HEK293 (cell line): ENCODE measurements at regions not wholly inside any gene's neighbourhood (a gene's known extent, or its start where the extent isn't known, plus 50 kb on each side); places are given as distances from the start of the nearest gene placed in this dataset.
"Not testable (repeated sequence)": the region's sequence is repeated elsewhere in the genome, so short reads cannot be mapped to it uniquely, and the experiment has no call there.

Source experiments
- CTCF ChIA-PET: fragments of 350-600 bp; formaldehyde crosslinking; extraction: SDS; loops from one replicate; lab custom pipeline; 2021; ENCODE audit warnings: antibody characterized with exemption; lab: Yijun Ruan, JAX
- POLR2A ChIA-PET: fragments of 300-600 bp; formaldehyde crosslinking; extraction: SDS; loops from one replicate; lab custom pipeline; 2020; ENCODE audit warnings: antibody characterized with exemption, inconsistent platforms; lab: Yijun Ruan, JAX
- H3K27ac ChIP-seq: fragments of 200-500 bp; sonication (Bioruptor generic); 2 replicates; pipeline ENCODE4 v1.5.1; 2014; ENCODE audit warnings: low read depth, low read length, control low read depth, inconsistent platforms; ENCODE audit errors: extremely low read depth
- H3K36me3 ChIP-seq, 2 experiments: fragments of 200-500 bp in 1 of 2; sonication (Bioruptor generic) in 1 of 2; 1 replicate in 1 of 2; 2 replicates in 1 of 2; pipeline ENCODE4 v1.5.1; 2014 to 2017; ENCODE audit warnings: inconsistent platforms in 2 of 2, low read length in 2 of 2; ENCODE audit not compliant: control insufficient read depth in 2 of 2, insufficient read depth in 1 of 2
- H3K4me1 ChIP-seq: fragments of 200-500 bp; sonication (Bioruptor generic); 2 replicates; pipeline ENCODE4 v1.5.1; 2014; ENCODE audit warnings: mild to moderate bottlenecking, low read length, inconsistent platforms; ENCODE audit not compliant: control insufficient read depth, insufficient read depth
- H3K4me3 ChIP-seq: 2 replicates; pipeline ENCODE4 v1.5.1; 2011; ENCODE audit warnings: low read depth, mild to moderate bottlenecking, control low read depth, low read length, moderate library complexity
- H3K9me3 ChIP-seq: fragments of 200-500 bp; sonication (Bioruptor generic); 2 replicates; pipeline ENCODE4 v1.5.1; 2014; ENCODE audit warnings: low read depth, low read length, inconsistent platforms; ENCODE audit not compliant: control insufficient read depth, insufficient read depth
- GLIS1 ChIP-seq: fragments of 450-650 bp; formaldehyde crosslinking; IDR thresholded peaks from 2 replicates; pipeline ENCODE4 v1.5.1; 2016; ENCODE audit warnings: missing biosample characterization, missing genetic modification characterization
- HOXA7 ChIP-seq: sonication (generic); formaldehyde crosslinking; IDR thresholded peaks from 2 replicates; pipeline ENCODE4 v1.8.1; 2022; ENCODE audit warnings: missing genetic modification reagents, borderline replicate concordance
- PRDM1 ChIP-seq: fragments of 450-650 bp; formaldehyde crosslinking; IDR thresholded peaks from 2 replicates; pipeline ENCODE4; 2016; ENCODE audit warnings: missing biosample characterization, missing genetic modification characterization
- SCRT1 ChIP-seq: fragments of 450-650 bp; formaldehyde crosslinking; IDR thresholded peaks from 2 replicates; pipeline ENCODE4 v1.5.1; 2016; ENCODE audit warnings: missing biosample characterization, missing genetic modification characterization, borderline replicate concordance
- WT1 ChIP-seq: fragments of 450-650 bp; formaldehyde crosslinking; IDR thresholded peaks from 2 replicates; pipeline ENCODE4 v1.5.1; 2016; ENCODE audit warnings: missing biosample characterization, missing genetic modification characterization
- ZBTB48 ChIP-seq: fragments of 450-650 bp; formaldehyde crosslinking; IDR thresholded peaks from 2 replicates; pipeline ENCODE4 v1.5.1; 2016; ENCODE audit warnings: missing biosample characterization, missing genetic modification characterization
- ZNF146 ChIP-seq: fragments of 450-650 bp; formaldehyde crosslinking; IDR thresholded peaks from 2 replicates; pipeline ENCODE4 v1.5.1; 2016; ENCODE audit warnings: missing biosample characterization, missing genetic modification characterization
- ZNF202 ChIP-seq: fragments of 450-650 bp; formaldehyde crosslinking; IDR thresholded peaks from 2 replicates; pipeline ENCODE4 v1.5.1; 2016; ENCODE audit warnings: missing biosample characterization, missing genetic modification characterization, borderline replicate concordance
- ZNF266 ChIP-seq: fragments of 450-650 bp; formaldehyde crosslinking; IDR thresholded peaks from 2 replicates; pipeline ENCODE4 v1.5.1; 2016; ENCODE audit warnings: missing biosample characterization, missing genetic modification characterization, low read depth
- ZNF394 ChIP-seq: fragments of 450-650 bp; formaldehyde crosslinking; IDR thresholded peaks from 2 replicates; pipeline ENCODE4 v1.5.1; 2016; ENCODE audit warnings: missing biosample characterization, missing genetic modification characterization, mild to moderate bottlenecking, moderate library complexity, borderline replicate concordance
- ZNF549 ChIP-seq: fragments of 450-650 bp; IDR thresholded peaks from 2 replicates; pipeline ENCODE4 v1.5.1; 2018; ENCODE audit warnings: missing biosample characterization, missing genetic modification characterization, mild to moderate bottlenecking, inconsistent platforms, moderate library complexity
- ZNF629 ChIP-seq: fragments of 450-650 bp; formaldehyde crosslinking; IDR thresholded peaks from 2 replicates; pipeline ENCODE4 v1.5.1; 2017; ENCODE audit warnings: missing biosample characterization, missing genetic modification characterization
- ZNF747 ChIP-seq: fragments of 450-650 bp; formaldehyde crosslinking; IDR thresholded peaks from 2 replicates; pipeline ENCODE4 v1.5.1; 2016; ENCODE audit warnings: missing biosample characterization, missing genetic modification characterization
- ZNF785 ChIP-seq: fragments of 450-650 bp; formaldehyde crosslinking; IDR thresholded peaks from 2 replicates; pipeline ENCODE4 v1.5.1; 2016; ENCODE audit warnings: missing biosample characterization, missing genetic modification characterization
- TF ChIP-seq, protein P1 (sequence below): fragments of 450-650 bp; formaldehyde crosslinking; IDR thresholded peaks from 2 replicates; pipeline ENCODE4 v1.5.1; 2017; ENCODE audit warnings: missing biosample characterization, missing genetic modification characterization
- TF ChIP-seq, protein P2 (sequence below): fragments of 450-650 bp; formaldehyde crosslinking; IDR thresholded peaks from 2 replicates; pipeline ENCODE4 v1.5.1; 2016; ENCODE audit warnings: missing biosample characterization, missing genetic modification characterization

DNA sequence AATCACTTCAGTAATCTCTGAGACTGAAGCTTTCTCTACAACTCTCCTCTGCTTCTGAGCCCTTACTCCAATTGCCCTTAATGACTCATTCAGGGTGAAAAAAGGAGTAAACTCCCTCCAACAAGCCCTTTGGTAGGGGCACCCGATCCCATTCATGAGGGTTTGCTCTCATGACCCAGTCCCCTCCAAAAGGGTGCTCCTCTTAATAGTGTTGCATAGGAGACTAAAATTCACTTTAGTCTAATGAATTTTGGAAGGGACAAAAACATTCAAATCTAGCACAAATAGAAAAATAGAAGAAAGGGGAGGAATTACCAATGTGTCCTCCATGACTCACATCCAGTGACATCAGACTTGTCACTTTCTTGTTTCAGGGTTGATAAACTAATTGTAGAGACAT is 66.2 kb upstream of the CCNY start:
- Histone ChIP-seq H3K36me3 (no peaks in the 10 kb centered on the region), H3K27ac (no peak overlapping the region)
- peak; percentile 46; the same call in 1 of the 2 replicates for TF ChIP-seq ZNF629
- TF ChIP-seq ZNF549 (tag by site-specific recombination) = no peak
- no peak for TF ChIP-seq ZNF266 (tag by site-specific recombination)
- TF ChIP-seq PRDM1 (tag by site-specific recombination) = peak; percentile 56; the same call in 1 of the 2 replicates
- peak; percentile 38; the same call in 1 of the 2 replicates for TF ChIP-seq ZBTB48 (tag by site-specific recombination)
- peak; percentile 61 for TF ChIP-seq WT1
- TF ChIP-seq, all 188 proteins: peak for 4
- CTCF ChIA-PET = interaction anchor here (0.7 kb wide), 1 partner anchor 30 kb away, joined by 3 read pairs; no protein-coding TSS in a partner anchor
- no peaks in the 10 kb centered on the region for H3K9me3 ChIP-seq
- H3K4me1 ChIP-seq = no peaks in the 10 kb centered on the region
- POLR2A ChIA-PET = no interaction called here
- no peak overlapping the region for H3K4me3 ChIP-seq

DNA sequence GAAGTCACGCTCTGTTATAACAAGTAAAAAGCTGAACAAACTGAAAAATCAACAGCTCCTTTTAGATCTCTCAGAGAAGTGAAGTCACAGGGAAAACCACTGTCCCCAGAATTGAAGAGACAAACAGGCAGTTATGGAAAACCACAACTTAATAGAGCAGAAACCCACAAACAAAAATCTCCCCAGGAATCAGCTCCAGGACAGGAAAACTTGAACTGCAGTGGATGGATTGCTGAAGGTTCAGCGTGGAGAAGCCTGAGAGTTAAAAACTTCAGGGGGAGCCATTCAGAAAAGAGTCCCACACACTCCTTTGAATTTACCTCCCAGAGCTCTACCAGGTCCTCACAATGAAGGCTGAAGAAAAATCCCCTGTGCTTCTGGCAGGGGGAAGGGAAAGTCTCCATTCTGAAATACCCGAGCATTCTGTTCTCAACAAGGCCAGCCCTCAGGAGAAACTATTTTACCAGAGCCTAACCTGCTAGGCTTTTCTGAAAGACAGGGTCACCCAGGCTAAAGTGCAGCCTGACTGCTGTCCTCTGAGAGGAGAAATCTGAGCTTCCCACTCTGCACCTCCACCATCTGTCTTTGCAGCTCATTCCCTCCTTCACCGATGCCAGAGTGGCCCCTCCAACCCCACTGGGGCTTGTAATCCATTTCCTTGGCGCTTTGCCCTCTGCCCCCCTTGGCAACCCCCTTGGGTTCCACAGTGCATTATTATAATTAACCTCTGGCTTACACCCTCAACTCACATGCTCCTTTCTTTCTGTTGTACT is 65.0 kb upstream of the CCNY start:
- Histone ChIP-seq H3K9me3 (no peaks in the 10 kb centered on the region), H3K4me1 (no peaks in the 10 kb centered on the region), H3K36me3 (no peaks in the 10 kb centered on the region), H3K27ac (no peak overlapping the region), H3K4me3 (no peak overlapping the region)
- ChIA-PET POLR2A (interaction anchor here (0.7 kb wide), 1 partner anchor 22 kb away, joined by 5 read pairs; no protein-coding TSS in a partner anchor), CTCF (interaction anchor here (0.6 to 1.0 kb wide), 3 partner anchors 10 to 437 kb away, joined by 3 read pairs; no protein-coding TSS in a partner anchor)
- no peak for TF ChIP-seq HOXA7 (CRISPR knock-in tag)
- TF ChIP-seq ZNF785 (tag by site-specific recombination) = no peak
- no peak for TF ChIP-seq ZNF747 (tag by site-specific recombination)
- TF ChIP-seq GLIS1 (tag by site-specific recombination) = peak; percentile 54
- no peak for TF ChIP-seq ZNF202
- no peak for TF ChIP-seq SCRT1 (tag by site-specific recombination)
- TF ChIP-seq ZNF394 (tag by site-specific recombination) = no peak
- TF ChIP-seq, all 188 proteins: peak for 1

DNA sequence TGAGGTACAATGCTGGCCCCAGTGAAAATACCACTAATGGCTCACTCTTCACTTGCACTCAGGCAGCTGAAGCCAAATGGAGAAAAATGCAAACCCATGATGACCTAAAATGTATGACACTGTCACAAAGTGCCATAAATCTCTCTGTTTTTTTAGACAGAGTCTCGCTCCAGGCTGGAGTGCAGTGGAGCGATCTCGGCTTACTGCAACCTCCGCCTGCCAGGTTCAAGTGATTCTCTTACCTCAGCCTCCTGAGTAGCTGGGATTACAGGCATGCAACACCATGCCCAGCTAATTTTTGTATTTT is 64.5 kb upstream of the CCNY start:
- H3K27ac ChIP-seq, H3K9me3 ChIP-seq, CTCF ChIA-PET, H3K4me3 ChIP-seq, H3K36me3 ChIP-seq, H3K4me1 ChIP-seq: not testable (repeated sequence)
- POLR2A ChIA-PET = interaction anchor here (0.7 kb wide), 1 partner anchor 21 kb away, joined by 5 read pairs; no protein-coding TSS in a partner anchor
- TF ChIP-seq, protein P1, sequence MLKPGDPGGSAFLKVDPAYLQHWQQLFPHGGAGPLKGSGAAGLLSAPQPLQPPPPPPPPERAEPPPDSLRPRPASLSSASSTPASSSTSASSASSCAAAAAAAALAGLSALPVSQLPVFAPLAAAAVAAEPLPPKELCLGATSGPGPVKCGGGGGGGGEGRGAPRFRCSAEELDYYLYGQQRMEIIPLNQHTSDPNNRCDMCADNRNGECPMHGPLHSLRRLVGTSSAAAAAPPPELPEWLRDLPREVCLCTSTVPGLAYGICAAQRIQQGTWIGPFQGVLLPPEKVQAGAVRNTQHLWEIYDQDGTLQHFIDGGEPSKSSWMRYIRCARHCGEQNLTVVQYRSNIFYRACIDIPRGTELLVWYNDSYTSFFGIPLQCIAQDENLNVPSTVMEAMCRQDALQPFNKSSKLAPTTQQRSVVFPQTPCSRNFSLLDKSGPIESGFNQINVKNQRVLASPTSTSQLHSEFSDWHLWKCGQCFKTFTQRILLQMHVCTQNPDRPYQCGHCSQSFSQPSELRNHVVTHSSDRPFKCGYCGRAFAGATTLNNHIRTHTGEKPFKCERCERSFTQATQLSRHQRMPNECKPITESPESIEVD = 0 out of 2 replicates have a peak, but pooled peaks have one; percentile 24

DNA sequence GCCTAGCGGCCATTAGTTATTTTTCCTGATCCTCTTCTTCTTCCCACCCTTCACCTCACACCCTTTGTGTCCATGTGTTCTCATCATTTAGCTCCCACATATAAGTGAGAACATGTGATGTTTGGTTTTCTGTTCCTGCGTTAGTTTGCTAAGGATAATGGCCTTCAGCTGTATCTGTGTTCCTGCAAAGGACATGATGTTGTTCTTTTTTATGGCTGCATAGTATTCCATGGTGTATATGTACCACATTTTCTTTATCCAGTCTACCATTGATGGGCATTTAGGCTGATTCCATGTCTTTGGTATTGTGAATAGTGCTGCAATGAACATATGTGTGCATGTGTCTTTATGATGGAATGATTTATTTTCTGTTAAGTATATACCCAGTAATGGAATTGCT is 63.9 kb upstream of the CCNY start:
- not testable (repeated sequence) for H3K9me3 ChIP-seq
- peak; percentile 97 for TF ChIP-seq ZNF146 (tag by site-specific recombination)
- TF ChIP-seq, protein P2, sequence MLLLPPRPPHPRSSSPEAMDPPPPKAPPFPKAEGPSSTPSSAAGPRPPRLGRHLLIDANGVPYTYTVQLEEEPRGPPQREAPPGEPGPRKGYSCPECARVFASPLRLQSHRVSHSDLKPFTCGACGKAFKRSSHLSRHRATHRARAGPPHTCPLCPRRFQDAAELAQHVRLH = peak; percentile 80
- TF ChIP-seq, all 188 proteins: peak for 2; not testable (repeated sequence) for 186
- H3K4me1 ChIP-seq, H3K27ac ChIP-seq, POLR2A ChIA-PET, CTCF ChIA-PET, H3K36me3 ChIP-seq, H3K4me3 ChIP-seq: not testable (repeated sequence)

DNA sequence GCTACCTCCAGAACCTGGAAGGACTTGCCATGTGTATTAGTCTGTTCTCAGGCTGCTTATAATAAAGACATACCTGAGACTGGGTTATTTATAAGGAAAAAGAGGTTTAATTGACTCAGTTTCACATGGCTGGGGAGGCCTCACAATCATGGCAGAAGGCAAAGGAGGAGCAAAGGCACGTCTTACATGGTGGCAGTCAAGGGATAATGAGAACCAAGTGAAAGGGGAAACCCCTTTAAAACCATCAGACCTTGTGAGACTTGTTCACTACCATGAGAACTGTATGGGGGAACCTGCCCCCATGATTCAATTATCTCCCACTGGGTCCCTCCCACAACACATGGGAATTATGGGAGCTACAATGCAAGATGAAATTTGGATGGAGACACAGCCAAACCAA is 62.3 kb upstream of the CCNY start:
- H3K4me1 ChIP-seq, H3K9me3 ChIP-seq, H3K27ac ChIP-seq, POLR2A ChIA-PET, H3K4me3 ChIP-seq, H3K36me3 ChIP-seq, CTCF ChIA-PET: not testable (repeated sequence)
